GM19467 (cell line): ENCODE measurements at regions not wholly inside any gene's neighbourhood (a gene's known extent, or its start where the extent isn't known, plus 50 kb on each side); places are given as distances from the start of the nearest gene placed in this dataset.

Experiments used
- ATAC-seq: cut with Tn5 transposase; IDR thresholded peaks from one replicate; pipeline ENCODE4 v1.9.1; 2021; ENCODE audit warnings: mild to moderate bottlenecking, moderate library complexity; ENCODE audit not compliant: unreplicated experiment

GRCh38 chr1:83735526-83735925 lies 263.4 kb downstream of the TTLL7 start:
- no peak for ATAC-seq

DNA sequence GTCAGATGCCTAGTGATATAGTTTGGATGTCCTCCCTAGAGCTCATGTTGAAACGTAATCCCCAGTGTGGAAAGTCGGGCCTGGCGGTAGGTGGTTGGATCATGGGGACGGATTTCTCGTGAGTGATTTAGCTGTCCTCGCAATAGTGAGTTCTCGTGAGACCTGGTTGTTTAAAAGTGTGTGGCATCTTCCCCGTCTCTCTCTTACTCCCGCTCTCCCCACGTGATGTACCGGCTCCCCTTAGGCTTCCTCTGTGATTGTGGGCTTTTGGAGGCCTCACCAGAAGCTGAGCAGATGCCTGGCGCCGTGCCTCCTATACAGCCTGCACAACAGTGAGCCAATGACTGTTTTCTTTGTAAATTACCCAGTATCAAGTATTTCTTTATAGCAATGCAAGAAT lies 264.5 kb downstream of the TTLL7 start:
- ATAC-seq: no peak

- no peak for ATAC-seq
Measured at GRCh38 chr1:83725735-83726360, 273.1 kb downstream of the TTLL7 start.

DNA sequence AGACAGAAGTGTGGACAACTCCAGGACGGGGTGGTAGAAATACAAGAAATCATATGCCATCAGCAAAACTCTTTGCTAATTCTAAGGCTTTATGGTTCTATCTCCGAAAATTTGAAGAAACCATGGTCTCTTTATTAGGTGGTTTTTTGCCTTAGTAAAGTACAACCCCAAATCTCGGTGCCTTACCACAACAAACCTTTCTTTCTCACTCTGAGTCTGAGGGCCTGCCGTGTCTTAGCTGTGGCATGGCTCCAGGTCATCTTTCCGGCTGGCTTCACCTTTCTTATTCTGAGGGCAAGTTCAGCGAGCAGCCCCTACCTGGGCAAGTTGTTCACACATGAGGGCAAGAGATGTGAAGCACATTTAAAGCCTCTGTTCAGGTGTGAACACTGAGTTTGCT lies 280.6 kb downstream of the TTLL7 start:
- ATAC-seq: no peak

- ATAC-seq: no peak
Measured at GRCh38 chr1:83717785-83718184, 281.1 kb downstream of the TTLL7 start.

DNA sequence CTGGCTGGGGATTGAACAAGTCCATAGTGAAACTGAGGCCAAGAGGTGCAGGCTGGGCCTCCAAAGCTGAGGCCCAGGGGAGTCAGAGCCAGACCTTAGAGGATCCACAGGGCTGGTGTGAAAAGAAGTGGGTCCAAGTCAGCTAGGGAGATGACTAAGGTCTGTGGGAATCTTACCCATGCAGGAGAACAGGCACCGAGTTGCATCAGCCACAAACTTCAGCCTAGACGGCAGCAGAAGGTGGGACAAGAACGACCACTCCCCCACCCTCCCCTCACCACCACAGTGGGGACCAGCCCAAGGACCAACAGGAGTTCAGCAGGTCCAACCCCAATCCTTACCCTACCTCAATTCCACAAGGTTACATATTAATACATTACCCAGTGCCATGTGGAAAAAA lies 282.3 kb downstream of the TTLL7 start:
- ATAC-seq: no peak

- no peak for ATAC-seq
Measured at GRCh38 chr1:83715550-83715949, 283.4 kb downstream of the TTLL7 start.

GRCh38 chr1:83709662-83710061 lies 289.3 kb downstream of the TTLL7 start:
- no peak for ATAC-seq

GRCh38 chr1:83706354-83706938 lies 292.5 kb downstream of the TTLL7 start:
- ATAC-seq: no peak

- ATAC-seq: no peak
Measured at GRCh38 chr1:83705091-83705490, 293.8 kb downstream of the TTLL7 start.

GRCh38 chr1:83704350-83704749 lies 294.6 kb downstream of the TTLL7 start:
- no peak for ATAC-seq

- ATAC-seq: no peak
Measured at GRCh38 chr1:83702356-83702755, 296.6 kb downstream of the TTLL7 start.

- no peak for ATAC-seq
Measured at GRCh38 chr1:83701355-83701754, 297.6 kb downstream of the TTLL7 start.

DNA sequence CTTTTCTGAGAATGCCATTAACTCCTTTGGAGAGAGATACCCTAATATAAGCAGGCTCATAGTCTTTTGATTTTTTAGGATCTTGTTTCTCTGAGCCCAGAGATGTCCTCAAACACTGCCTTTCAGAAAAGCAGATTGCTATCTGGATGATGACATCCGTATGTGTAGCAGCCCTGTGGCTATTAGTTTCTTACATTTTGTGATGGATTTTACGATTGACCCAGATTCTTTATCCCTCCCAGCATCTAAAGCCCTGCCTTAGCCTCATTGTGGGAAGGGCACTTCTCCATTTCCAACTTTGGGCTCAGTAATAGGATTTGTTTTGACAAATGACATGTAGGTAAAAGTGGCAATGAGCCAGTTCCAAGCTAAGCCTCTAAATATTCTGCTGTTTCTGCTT lies 300.3 kb downstream of the TTLL7 start:
- no peak for ATAC-seq

GRCh38 chr1:83697961-83698360 lies 301.0 kb downstream of the TTLL7 start:
- no peak for ATAC-seq

- ATAC-seq: no peak
Measured at GRCh38 chr1:83697220-83697619, 301.7 kb downstream of the TTLL7 start.

GRCh38 chr1:83694449-83694848 lies 304.5 kb downstream of the TTLL7 start:
- no peak for ATAC-seq

DNA sequence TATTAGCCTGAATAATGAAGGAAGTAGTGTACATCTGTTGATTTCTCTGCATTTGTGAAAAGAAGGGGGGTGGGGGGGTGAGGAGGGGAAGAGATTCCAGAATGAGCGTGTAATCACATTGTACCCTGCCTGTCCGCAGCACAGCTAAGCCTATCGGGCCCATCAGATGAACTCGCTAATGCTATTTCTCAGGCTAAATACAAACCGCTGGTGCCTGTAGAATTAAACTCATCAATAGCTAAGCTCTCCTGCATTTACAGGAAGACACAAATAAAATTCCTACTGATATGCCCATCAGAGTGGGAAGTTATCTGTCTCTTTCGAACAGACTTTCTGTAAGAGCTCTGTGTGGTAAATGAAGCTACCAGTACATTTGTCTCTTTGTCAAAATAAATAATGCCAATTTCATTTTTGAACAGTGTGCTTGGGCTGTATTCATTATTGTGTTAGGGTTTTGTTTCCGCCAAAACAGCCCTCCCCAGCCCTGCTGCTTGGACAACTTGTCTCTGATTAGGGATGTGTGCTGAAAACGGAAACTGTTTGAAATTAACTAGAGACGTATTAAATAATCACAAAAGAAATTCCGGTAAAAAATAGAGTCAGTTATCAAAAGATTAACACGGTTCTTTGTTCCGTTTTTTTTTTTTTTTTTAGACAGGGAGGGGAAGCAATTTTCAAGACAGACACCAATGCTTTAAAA lies 305.4 kb downstream of the TTLL7 start:
- ATAC-seq: no peak

DNA sequence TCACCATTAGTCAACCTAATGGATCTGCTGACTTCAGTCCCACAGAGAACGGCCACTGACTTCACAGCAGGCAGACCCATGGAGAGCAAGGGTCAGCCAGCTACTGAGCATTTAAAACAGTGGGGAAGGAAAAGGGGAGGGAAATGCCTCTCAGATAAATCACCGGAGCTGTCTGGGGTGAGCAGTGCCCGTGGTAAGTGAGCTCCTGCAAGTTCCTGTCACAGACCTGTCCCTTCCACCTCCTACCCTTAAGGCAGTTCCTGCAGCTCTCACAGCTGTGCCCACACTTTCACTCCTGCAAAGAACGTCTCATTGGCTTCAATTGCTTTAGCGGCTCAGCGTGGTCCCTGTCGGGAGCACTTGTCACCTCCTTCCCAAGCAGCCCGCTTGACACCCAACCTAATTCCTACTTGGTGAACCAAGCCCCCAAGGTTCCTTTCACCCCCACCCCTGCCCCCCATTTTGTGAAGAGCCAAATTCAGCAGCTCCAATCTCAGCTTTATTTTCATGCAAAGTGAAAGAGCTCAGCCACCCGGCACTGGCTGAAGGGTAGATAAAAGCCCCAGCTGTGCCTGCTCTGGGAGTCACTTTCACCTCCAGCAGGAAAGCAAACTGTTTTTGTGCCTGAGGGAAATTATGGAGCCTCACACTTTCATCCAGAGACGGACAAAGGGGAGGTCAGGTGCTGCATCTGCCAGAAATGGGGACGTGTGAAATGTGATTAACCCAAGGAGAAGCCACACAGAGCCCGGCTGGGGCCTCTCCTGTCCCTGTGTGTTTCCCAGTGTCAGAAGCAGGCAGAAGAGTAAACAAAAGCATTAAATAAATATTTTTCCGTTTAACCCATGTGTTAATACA lies 306.2 kb downstream of the TTLL7 start:
- no peak for ATAC-seq

GRCh38 chr1:83691953-83692500 lies 306.9 kb downstream of the TTLL7 start:
- no peak for ATAC-seq
